Caco-2 (cell line): ENCODE measurements at regions not wholly inside any gene's neighbourhood (a gene's known extent, or its start where the extent isn't known, plus 50 kb on each side); places are given as distances from the start of the nearest gene placed in this dataset.

ENCODE experiments used
- BruUV-seq: library from RNA; stranded (reverse); fragments of 400-500 nt; replicated peaks from 2 replicates; lab custom pipeline; 2021; lab: Mats Ljungman, UMichigan
- CTCF ChIA-PET: fragments of 300-600 bp; sonication (Branson Sonifier 250); formaldehyde crosslinking; loops from one replicate; lab custom pipeline; 2022; ENCODE audit warnings: antibody characterized with exemption; lab: Charles Lee
- POLR2A ChIA-PET: fragments of 300-600 bp; sonication (Branson Sonifier 250); formaldehyde crosslinking; loops from one replicate; lab custom pipeline; 2022; ENCODE audit warnings: antibody characterized with exemption; lab: Charles Lee
- DNase-seq, 2 experiments: peaks; one replicate each; pipeline versions ENCODE4 v3.0.0 to v3.0.0-alpha.2; 2020 to 2022
- H3K27me3 ChIP-seq: replicated peaks from 2 replicates; pipeline ENCODE4 v1.6.0; 2011; ENCODE audit warnings: low read length; ENCODE audit not compliant: control insufficient read depth, insufficient read depth
- H3K36me3 ChIP-seq: 2 replicates; pipeline ENCODE4 v1.5.1; 2011; ENCODE audit warnings: low read length; ENCODE audit not compliant: control insufficient read depth, insufficient read depth
- H3K4me1 ChIP-seq: fragments of 250-450 bp; sonication (Bioruptor Pico); 2 replicates; pipeline ENCODE4 v1.5.1; 2020; ENCODE audit warnings: mild to moderate bottlenecking
- H3K4me3 ChIP-seq: 2 replicates; pipeline ENCODE4 v1.5.1; 2011; ENCODE audit warnings: low read depth, mild to moderate bottlenecking, control low read depth, low read length
- H3K9me3 ChIP-seq: fragments of 250-450 bp; sonication (Bioruptor Pico); 2 replicates; pipeline ENCODE4 v1.5.1; 2020; ENCODE audit warnings: mild to moderate bottlenecking, moderate library complexity
- H3K27ac Mint-ChIP-seq: one replicate; pipeline ENCODE4 v1.8.0; 2022; ENCODE audit warnings: mixed read lengths; ENCODE audit not compliant: unreplicated experiment
- H3K27me3 Mint-ChIP-seq: one replicate; pipeline ENCODE4 v1.8.0; 2022; ENCODE audit warnings: mixed read lengths; ENCODE audit not compliant: insufficient read depth, unreplicated experiment
- H3K36me3 Mint-ChIP-seq: one replicate; pipeline ENCODE4 v1.8.0; 2022; ENCODE audit warnings: mild to moderate bottlenecking, mixed read lengths; ENCODE audit not compliant: insufficient read depth, unreplicated experiment
- H3K4me1 Mint-ChIP-seq: one replicate; pipeline ENCODE4 v1.8.0; 2022; ENCODE audit warnings: low read depth, mixed read lengths; ENCODE audit not compliant: unreplicated experiment
- H3K4me3 Mint-ChIP-seq: one replicate; pipeline ENCODE4 v1.8.0; 2022; ENCODE audit warnings: mild to moderate bottlenecking, moderate library complexity, mixed read lengths; ENCODE audit not compliant: unreplicated experiment
- H3K9me3 Mint-ChIP-seq: one replicate; pipeline ENCODE4 v1.8.0; 2022; ENCODE audit warnings: mixed read lengths; ENCODE audit not compliant: unreplicated experiment
- CTCF ChIP-seq, 2 experiments: fragments of 200-600 bp in 1 of 2; IDR thresholded peaks; 1 replicate in 1 of 2; 2 replicates in 1 of 2; pipeline versions ENCODE4 v1.5.1 to v1.8.0; 2011 to 2022; ENCODE audit warnings: antibody characterized with exemption in 1 of 2, control low read depth in 1 of 2, inconsistent platforms in 1 of 2, low read depth in 1 of 2, low read length in 1 of 2, mild to moderate bottlenecking in 1 of 2, moderate library complexity in 1 of 2; ENCODE audit not compliant: insufficient read depth in 1 of 2, severe bottlenecking in 1 of 2, unreplicated experiment in 1 of 2
- intact Hi-C: fragments of 100-400 bp; cut with micrococcal nuclease; formaldehyde crosslinking; loops from one replicate; pipeline ENCODE4 v1.10.0; 2022; ENCODE audit not compliant: unreplicated experiment

DNA sequence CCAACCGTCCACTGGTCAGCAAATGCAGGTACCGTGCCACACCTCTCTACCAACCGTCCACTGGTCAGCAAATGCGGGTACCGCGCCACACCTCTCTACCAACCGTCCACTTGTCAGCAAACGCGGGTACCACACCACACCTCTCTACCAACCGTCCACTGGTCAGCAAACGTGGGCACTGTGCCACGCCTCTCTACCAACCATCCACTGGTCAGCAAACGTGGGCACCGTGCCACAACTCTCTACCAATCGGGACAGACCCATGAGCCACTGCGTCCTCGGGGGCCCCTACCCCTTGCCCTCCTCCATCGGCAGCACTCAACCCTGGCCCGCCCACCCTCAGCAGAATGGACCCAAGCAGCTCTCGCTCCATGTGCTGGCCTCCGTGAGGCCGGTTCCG lies 226.4 kb upstream of the SALL3 start:
- no peak for DNase-seq
- no peaks in the 10 kb centered on the region for H3K27me3 ChIP-seq
- Mint-ChIP-seq H3K27ac (no peak overlapping the region), H3K4me1 (no peaks in the 10 kb centered on the region), H3K27me3 (peaks cover 2% of the 10 kb centered on the region), H3K9me3 (no peaks in the 10 kb centered on the region), H3K36me3 (no peaks in the 10 kb centered on the region), H3K4me3 (no peak overlapping the region)
- H3K9me3 ChIP-seq, result no peaks in the 10 kb centered on the region
- BruUV-seq, result no TSS peak
- no peaks in the 10 kb centered on the region for H3K4me1 ChIP-seq
- intact Hi-C loops, result no loop called here
- ChIA-PET CTCF (no interaction called here), POLR2A (no interaction called here)
- H3K4me3 ChIP-seq, result no peak overlapping the region
- no peak for TF ChIP-seq CTCF (IDR thresholded peaks at IDR 0.05; ENCODE audit: insufficient read depth in 1 of 2, low read depth in 1 of 2, low read length in 1 of 2, severe bottlenecking in 1 of 2, unreplicated experiment in 1 of 2)
- H3K36me3 ChIP-seq, result no peaks in the 10 kb centered on the region

GRCh38 chr18:78754311-78755043 lies 225.1 kb upstream of the SALL3 start:
- no TSS peak for BruUV-seq
- ChIA-PET CTCF (no interaction called here), POLR2A (no interaction called here)
- Histone ChIP-seq H3K27me3 (no peaks in the 10 kb centered on the region), H3K36me3 (no peaks in the 10 kb centered on the region), H3K9me3 (no peaks in the 10 kb centered on the region), H3K4me3 (no peak overlapping the region), H3K4me1 (no peaks in the 10 kb centered on the region)
- DNase-seq, result no peak
- no peak for TF ChIP-seq CTCF (IDR thresholded peaks at IDR 0.05; ENCODE audit: insufficient read depth in 1 of 2, low read depth in 1 of 2, low read length in 1 of 2, severe bottlenecking in 1 of 2, unreplicated experiment in 1 of 2)
- H3K9me3 Mint-ChIP-seq, result no peaks in the 10 kb centered on the region
- no peaks in the 10 kb centered on the region for H3K4me1 Mint-ChIP-seq
- H3K36me3 Mint-ChIP-seq, result no peaks in the 10 kb centered on the region
- peaks cover 2% of the 10 kb centered on the region for H3K27me3 Mint-ChIP-seq
- H3K27ac Mint-ChIP-seq, result no peak overlapping the region
- intact Hi-C loops, result no loop called here
- no peak overlapping the region for H3K4me3 Mint-ChIP-seq

DNA sequence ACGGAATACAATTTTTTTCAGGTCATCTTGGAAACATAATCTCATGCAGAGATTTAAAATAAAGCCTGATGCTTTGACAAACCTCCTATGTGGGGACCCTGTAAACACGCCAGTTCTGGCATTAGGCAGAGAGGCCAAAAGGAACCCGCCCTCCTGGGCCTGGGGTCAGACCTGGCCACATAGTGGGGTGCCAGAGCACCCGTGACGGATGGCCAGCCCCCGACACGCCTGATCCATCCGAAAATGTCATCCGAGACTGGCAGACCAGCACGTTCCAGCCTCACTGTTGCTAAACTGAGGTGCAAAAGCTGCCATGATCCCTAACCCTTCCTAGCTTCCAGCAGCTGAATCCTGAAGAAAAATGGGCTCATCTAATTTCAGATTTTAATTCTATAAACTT lies 222.6 kb upstream of the SALL3 start:
- H3K27ac Mint-ChIP-seq, result no peak overlapping the region
- Histone ChIP-seq H3K4me1 (no peaks in the 10 kb centered on the region), H3K36me3 (no peaks in the 10 kb centered on the region), H3K4me3 (no peak overlapping the region), H3K27me3 (no peaks in the 10 kb centered on the region), H3K9me3 (no peaks in the 10 kb centered on the region)
- POLR2A ChIA-PET, result no interaction called here
- no peaks in the 10 kb centered on the region for H3K4me1 Mint-ChIP-seq
- H3K4me3 Mint-ChIP-seq, result no peak overlapping the region
- no TSS peak for BruUV-seq
- H3K27me3 Mint-ChIP-seq, result peaks cover 5% of the 10 kb centered on the region
- intact Hi-C loops, result no loop called here
- no peak for TF ChIP-seq CTCF (IDR thresholded peaks at IDR 0.05; ENCODE audit: insufficient read depth in 1 of 2, low read depth in 1 of 2, low read length in 1 of 2, severe bottlenecking in 1 of 2, unreplicated experiment in 1 of 2)
- CTCF ChIA-PET, result no interaction called here
- no peaks in the 10 kb centered on the region for H3K9me3 Mint-ChIP-seq
- no peak for DNase-seq
- no peaks in the 10 kb centered on the region for H3K36me3 Mint-ChIP-seq
